WTC11 (cell line): ENCODE measurements at regions not wholly inside any gene's neighbourhood (a gene's known extent, or its start where the extent isn't known, plus 50 kb on each side); places are given as distances from the start of the nearest gene placed in this dataset.

Experiments
- ATAC-seq: fragments of 200-7000 bp; cut with Tn5 transposase; 2 replicates; pipeline ENCODE4 v1.10.0; 2021; ENCODE audit warnings: mild to moderate bottlenecking, moderate library complexity
- CTCF ChIA-PET: fragments of 300-600 bp; sonication (Branson Sonifier 250); formaldehyde crosslinking; loops from one replicate; lab custom pipeline; 2021; ENCODE audit warnings: antibody characterized with exemption; lab: Charles Lee
- POLR2A ChIA-PET: fragments of 350-600 bp; sonication (Branson Sonifier 250); formaldehyde crosslinking; loops from one replicate; lab custom pipeline; 2021; ENCODE audit warnings: antibody characterized with exemption; lab: Charles Lee
- DNase-seq: peaks from one replicate; pipeline ENCODE4 v3.0.0; 2021; ENCODE audit warnings: low spot score
- H3K27ac Mint-ChIP-seq: 2 replicates; pipeline ENCODE4 v1.8.0; 2021; ENCODE audit warnings: mixed read lengths
- H3K27me3 Mint-ChIP-seq: 2 replicates; pipeline ENCODE4 v1.8.0; 2021; ENCODE audit warnings: low read depth, mild to moderate bottlenecking, moderate library complexity, mixed read lengths
- H3K36me3 Mint-ChIP-seq: 2 replicates; pipeline ENCODE4 v1.8.0; 2021; ENCODE audit warnings: mixed read lengths
- H3K4me1 Mint-ChIP-seq: 2 replicates; pipeline ENCODE4 v1.8.0; 2022; ENCODE audit warnings: mixed read lengths
- H3K4me3 Mint-ChIP-seq: 2 replicates; pipeline ENCODE4 v1.8.0; 2021; ENCODE audit warnings: mild to moderate bottlenecking, moderate library complexity, mixed read lengths
- H3K9me3 Mint-ChIP-seq: 2 replicates; pipeline ENCODE4 v1.8.0; 2021; ENCODE audit warnings: mixed read lengths
- AR ChIP-seq: fragments of 250-450 bp; sonication (Bioruptor Pico); IDR thresholded peaks from 2 replicates; pipeline ENCODE4 v1.9.0; 2021; ENCODE audit warnings: mild to moderate bottlenecking
- ATF2 ChIP-seq: sonication (generic); formaldehyde crosslinking; IDR thresholded peaks from 2 replicates; pipeline ENCODE4 v1.8.1; 2022; ENCODE audit warnings: low read depth, missing genetic modification reagents, borderline replicate concordance
- ATF6 ChIP-seq: sonication (generic); formaldehyde crosslinking; IDR thresholded peaks from 2 replicates; pipeline ENCODE4 v1.8.1; 2023; ENCODE audit warnings: mild to moderate bottlenecking, missing genetic modification reagents
- CREB1 ChIP-seq: sonication (generic); formaldehyde crosslinking; IDR thresholded peaks from 2 replicates; pipeline ENCODE4 v1.8.0; 2023; ENCODE audit warnings: mild to moderate bottlenecking, missing genetic modification reagents
- ETV6 ChIP-seq: sonication (generic); formaldehyde crosslinking; IDR thresholded peaks from 2 replicates; pipeline ENCODE4 v1.8.1; 2022; ENCODE audit warnings: mild to moderate bottlenecking, missing genetic modification reagents
- GABPB1 ChIP-seq: sonication (generic); formaldehyde crosslinking; IDR thresholded peaks from 2 replicates; pipeline ENCODE4 v1.8.1; 2023; ENCODE audit warnings: mild to moderate bottlenecking, missing genetic modification reagents
- MAX ChIP-seq: sonication (generic); formaldehyde crosslinking; IDR thresholded peaks from 2 replicates; pipeline ENCODE4 v1.8.0; 2022; ENCODE audit warnings: mild to moderate bottlenecking, missing genetic modification reagents
- MLX ChIP-seq: sonication (generic); formaldehyde crosslinking; IDR thresholded peaks from 2 replicates; pipeline ENCODE4 v1.8.1; 2023; ENCODE audit warnings: mild to moderate bottlenecking, missing genetic modification reagents, moderate library complexity
- MXD4 ChIP-seq: fragments of 250-450 bp; sonication (Bioruptor Pico); IDR thresholded peaks from 2 replicates; pipeline ENCODE4 v1.8.0; 2021; ENCODE audit warnings: mild to moderate bottlenecking, moderate library complexity, borderline replicate concordance
- NR1H2 ChIP-seq: sonication (generic); formaldehyde crosslinking; IDR thresholded peaks from 2 replicates; pipeline ENCODE4 v1.9.0; 2021; ENCODE audit warnings: mild to moderate bottlenecking, moderate library complexity, missing genetic modification reagents
- PREB ChIP-seq: sonication (generic); formaldehyde crosslinking; IDR thresholded peaks from 2 replicates; pipeline ENCODE4 v1.8.1; 2022; ENCODE audit warnings: mild to moderate bottlenecking, missing genetic modification reagents, moderate library complexity, borderline replicate concordance
- TEAD1 ChIP-seq: sonication (generic); formaldehyde crosslinking; IDR thresholded peaks from 2 replicates; pipeline ENCODE4 v1.8.0; 2022; ENCODE audit warnings: mild to moderate bottlenecking, missing genetic modification reagents
- USF1 ChIP-seq: sonication (generic); formaldehyde crosslinking; IDR thresholded peaks from 2 replicates; pipeline ENCODE4 v1.8.0; 2022; ENCODE audit warnings: mild to moderate bottlenecking, missing genetic modification reagents
- ZNF423 ChIP-seq: fragments of 250-450 bp; sonication (Bioruptor Pico); IDR thresholded peaks from 2 replicates; pipeline ENCODE4 v2.1.2; 2022; ENCODE audit warnings: mild to moderate bottlenecking, moderate library complexity
- ZNF425 ChIP-seq: fragments of 250-450 bp; sonication (Bioruptor Pico); conservative IDR thresholded peaks from 2 replicates; pipeline ENCODE4 v1.9.0; 2021; ENCODE audit warnings: mild to moderate bottlenecking

GRCh38 chr5:133839721-133840120 lies 128.7 kb downstream of the C5orf15 start:
- no peak for TF ChIP-seq ZNF425 (CRISPR knock-in tag)
- TF ChIP-seq GABPB1 (CRISPR knock-in tag) = no peak
- no peak for TF ChIP-seq CREB1
- no peak for TF ChIP-seq MLX (CRISPR knock-in tag)
- TF ChIP-seq MAX (CRISPR knock-in tag) = no peak
- no peak for TF ChIP-seq USF1 (CRISPR knock-in tag)
- ATAC-seq = no peak
- CTCF ChIA-PET = no interaction called here

GRCh38 chr5:133839090-133839489 lies 129.3 kb downstream of the C5orf15 start:
- Mint-ChIP-seq H3K4me3 (no peak overlapping the region), H3K36me3 (no peaks in the 10 kb centered on the region), H3K9me3 (no peaks in the 10 kb centered on the region), H3K4me1 (no peaks in the 10 kb centered on the region), H3K27me3 (no peaks in the 10 kb centered on the region), H3K27ac (no peak overlapping the region)
- ATAC-seq (no peak), DNase-seq (no peak)
- ChIA-PET POLR2A (no interaction called here), CTCF (no interaction called here)
- no peak for TF ChIP-seq ATF6 (CRISPR knock-in tag)
- TF ChIP-seq MLX (CRISPR knock-in tag) = no peak
- no peak for TF ChIP-seq AR (CRISPR knock-in tag)
- TF ChIP-seq TEAD1 (CRISPR knock-in tag) = no peak
- TF ChIP-seq ATF2 (CRISPR knock-in tag) = no peak
- no peak for TF ChIP-seq NR1H2
- no peak for TF ChIP-seq PREB (CRISPR knock-in tag)
- TF ChIP-seq MXD4 (CRISPR knock-in tag) = no peak
- TF ChIP-seq ETV6 (CRISPR knock-in tag) = no peak
- TF ChIP-seq ZNF423 = no peak

More at GRCh38 chr5:133839721-133840120, 128.7 kb downstream of the C5orf15 start:
- Mint-ChIP-seq H3K4me3 (no peak overlapping the region), H3K4me1 (no peaks in the 10 kb centered on the region), H3K27me3 (no peaks in the 10 kb centered on the region), H3K9me3 (no peaks in the 10 kb centered on the region), H3K27ac (no peak overlapping the region), H3K36me3 (no peaks in the 10 kb centered on the region)
- POLR2A ChIA-PET = no interaction called here
- no peak for DNase-seq
